ENCODE measurements at regions not wholly inside any gene's neighbourhood (a gene's known extent, or its start where the extent isn't known, plus 50 kb on each side); places are given as distances from the start of the nearest gene placed in this dataset.

GRCh38 chr5:163967268-163967667, 461.8 kb downstream of the MAT2B start:
- DNase-seq (ENCODE audit: extremely low read depth in 1 of 11, low read depth in 9 of 11, low spot score in 4 of 11): peak in 1 of 11 donors; percentile 13

GRCh38 chr5:163968651-163969050, 463.2 kb downstream of the MAT2B start:
- DNase-seq (ENCODE audit: extremely low read depth in 1 of 11, low read depth in 9 of 11, low spot score in 4 of 11): no peak

- no peak for DNase-seq (ENCODE audit: extremely low read depth in 1 of 11, low read depth in 9 of 11, low spot score in 4 of 11)
These were observed 471.3 kb downstream of the MAT2B start for GRCh38 chr5:163976696-163977095.

- DNase-seq (ENCODE audit: extremely low read depth in 1 of 11, low read depth in 9 of 11, low spot score in 4 of 11): no peak
These were observed 473.5 kb downstream of the MAT2B start for GRCh38 chr5:163978897-163979296.

- DNase-seq (ENCODE audit: extremely low read depth in 1 of 11, low read depth in 9 of 11, low spot score in 4 of 11): no peak
These were observed 483.1 kb downstream of the MAT2B start for GRCh38 chr5:163988566-163988965.

GRCh38 chr5:163993126-163993525, 487.7 kb downstream of the MAT2B start:
- no peak for DNase-seq (ENCODE audit: extremely low read depth in 1 of 11, low read depth in 9 of 11, low spot score in 4 of 11)

- no peak for DNase-seq (ENCODE audit: extremely low read depth in 1 of 11, low read depth in 9 of 11, low spot score in 4 of 11)
These were observed 489.8 kb downstream of the MAT2B start for GRCh38 chr5:163995206-163995605.

- no peak for DNase-seq (ENCODE audit: extremely low read depth in 1 of 11, low read depth in 9 of 11, low spot score in 4 of 11)
These were observed 492.5 kb downstream of the MAT2B start for GRCh38 chr5:163997965-163998364.

GRCh38 chr5:164000241-164000640, 494.8 kb downstream of the MAT2B start:
- no peak for DNase-seq (ENCODE audit: extremely low read depth in 1 of 11, low read depth in 9 of 11, low spot score in 4 of 11)

- DNase-seq (ENCODE audit: extremely low read depth in 1 of 11, low read depth in 9 of 11, low spot score in 4 of 11): no peak
These were observed 495.4 kb downstream of the MAT2B start for GRCh38 chr5:164000819-164001218.

GRCh38 chr5:164002214-164002613, 496.8 kb downstream of the MAT2B start:
- peak in 7 of 11 donors; percentile 22 to 68 (median 33) for DNase-seq (ENCODE audit: extremely low read depth in 1 of 11, low read depth in 9 of 11, low spot score in 4 of 11)

- no peak for DNase-seq (ENCODE audit: extremely low read depth in 1 of 11, low read depth in 9 of 11, low spot score in 4 of 11)
These were observed 497.2 kb downstream of the MAT2B start for GRCh38 chr5:164002628-164003027.

- DNase-seq (ENCODE audit: extremely low read depth in 1 of 11, low read depth in 9 of 11, low spot score in 4 of 11): no peak
These were observed 499.7 kb downstream of the MAT2B start for GRCh38 chr5:164005071-164005470.

- no peak for DNase-seq (ENCODE audit: extremely low read depth in 1 of 11, low read depth in 9 of 11, low spot score in 4 of 11)
These were observed 501.6 kb downstream of the MAT2B start for GRCh38 chr5:164007064-164007463.

GRCh38 chr5:164009621-164010020, 504.2 kb downstream of the MAT2B start:
- DNase-seq (ENCODE audit: extremely low read depth in 1 of 11, low read depth in 9 of 11, low spot score in 4 of 11): no peak

GRCh38 chr5:164010900-164011299, 505.5 kb downstream of the MAT2B start:
- no peak for DNase-seq (ENCODE audit: extremely low read depth in 1 of 11, low read depth in 9 of 11, low spot score in 4 of 11)

- DNase-seq (ENCODE audit: extremely low read depth in 1 of 11, low read depth in 9 of 11, low spot score in 4 of 11): no peak
These were observed 507.0 kb downstream of the MAT2B start for GRCh38 chr5:164012371-164012770.

GRCh38 chr5:164013077-164013670, 507.8 kb downstream of the MAT2B start:
- DNase-seq (ENCODE audit: extremely low read depth in 1 of 11, low read depth in 9 of 11, low spot score in 4 of 11): peak; percentile 51 to 87 (median 75)

- DNase-seq (ENCODE audit: extremely low read depth in 1 of 11, low read depth in 9 of 11, low spot score in 4 of 11): no peak
These were observed 514.7 kb downstream of the MAT2B start for GRCh38 chr5:164020116-164020515.

GRCh38 chr5:164027738-164028137, 522.3 kb downstream of the MAT2B start:
- no peak for DNase-seq (ENCODE audit: extremely low read depth in 1 of 11, low read depth in 9 of 11, low spot score in 4 of 11)

GRCh38 chr5:164038128-164038783, 532.8 kb downstream of the MAT2B start:
- no peak for DNase-seq (ENCODE audit: extremely low read depth in 1 of 11, low read depth in 9 of 11, low spot score in 4 of 11)

All from renal cortex interstitium (tissue), 11 donors.